ENCODE measurements at regions not wholly inside any gene's neighbourhood (a gene's known extent, or its start where the extent isn't known, plus 50 kb on each side); places are given as distances from the start of the nearest gene placed in this dataset.

GRCh38 chr10:78182841-78183240 lies 149.2 kb downstream of the RPS24 start:
- ChIA-PET CTCF (no interaction called here), POLR2A (no interaction called here), RAD21 (ENCODE audit: low non-redundant PET in 1 of 2, low total read pairs in 2 of 2, uncharacterized antibody in 2 of 2, unreplicated experiment in 2 of 2) (no interaction called here)
- no peak overlapping the region for H3K9ac ChIP-seq (ENCODE audit: low read length)
- ATAC-seq (no peak), DNase-seq (ENCODE audit: low read depth, low spot score) (no peak)
- H3K4me3 ChIP-seq (replicated peaks in 1 of 2; ENCODE audit: low read depth in 1 of 2, low read length in 2 of 2): no peak overlapping the region
- no peaks in the 10 kb centered on the region for H3K27me3 ChIP-seq (ENCODE audit: insufficient read depth, low read length)
- no peak overlapping the region for H2AFZ ChIP-seq (ENCODE audit: low read depth, low read length, poor library complexity, severe bottlenecking)
- H3K27ac ChIP-seq (ENCODE audit: low read depth, low read length): no peak overlapping the region
- H3K9me3 ChIP-seq (ENCODE audit: control insufficient read depth in 1 of 2, insufficient read depth in 1 of 2, low read depth in 1 of 2, low read length in 2 of 2): no peaks in the 10 kb centered on the region
- intact Hi-C loops (cut with micrococcal nuclease): no loop called here
- no peaks in the 10 kb centered on the region for H3K79me2 ChIP-seq (ENCODE audit: insufficient read depth, low read length)
- TF ChIP-seq CBX3 (IDR thresholded peaks at IDR 0.05; ENCODE audit: low read depth): no peak
- TF ChIP-seq MAX (IDR thresholded peaks at IDR 0.05): no peak
- TF ChIP-seq YY1 (IDR thresholded peaks at IDR 0.05; ENCODE audit: extremely low read depth, insufficient replicate concordance, low read depth, low read length): no peak
- TF ChIP-seq SP1 (IDR thresholded peaks at IDR 0.05; ENCODE audit: low read depth): no peak
- no peak for TF ChIP-seq ELF1 (IDR thresholded peaks at IDR 0.05; ENCODE audit: borderline replicate concordance, low read depth)
- no peak for TF ChIP-seq JUND (IDR thresholded peaks at IDR 0.05)
- no peak overlapping the region for H3K4me2 ChIP-seq (ENCODE audit: low read length)
- H3K9me2 ChIP-seq (ENCODE audit: insufficient read depth): no peaks in the 10 kb centered on the region
- BruUV-seq (replicated peaks): no TSS peak
- no peaks in the 10 kb centered on the region for H3K4me1 ChIP-seq (ENCODE audit: control insufficient read depth in 1 of 2, insufficient read depth in 2 of 2, low read length in 2 of 2)
- H4K20me1 ChIP-seq (ENCODE audit: insufficient read depth): no peaks in the 10 kb centered on the region
- H3K36me3 ChIP-seq (ENCODE audit: control insufficient read depth in 1 of 2, insufficient read depth in 2 of 2, low read length in 2 of 2): no peaks in the 10 kb centered on the region

GRCh38 chr10:78184851-78185692 lies 151.4 kb downstream of the RPS24 start:
- ChIA-PET CTCF (no interaction called here), RAD21 (ENCODE audit: low non-redundant PET in 1 of 2, low total read pairs in 2 of 2, uncharacterized antibody in 2 of 2, unreplicated experiment in 2 of 2) (no interaction called here), POLR2A (no interaction called here)
- no peaks in the 10 kb centered on the region for H3K4me1 ChIP-seq (ENCODE audit: control insufficient read depth in 1 of 2, insufficient read depth in 2 of 2, low read length in 2 of 2)
- no peak for TF ChIP-seq ZBTB33 (IDR thresholded peaks at IDR 0.05; ENCODE audit: extremely low read depth, insufficient replicate concordance, low read length)
- TF ChIP-seq YY1 (IDR thresholded peaks at IDR 0.05; ENCODE audit: extremely low read depth, insufficient replicate concordance, low read depth, low read length): no peak
- TF ChIP-seq RAD21 (IDR thresholded peaks at IDR 0.05; ENCODE audit: low read depth): no peak
- TF ChIP-seq FOSL1 (IDR thresholded peaks at IDR 0.05; ENCODE audit: low read depth): no peak
- TF ChIP-seq REST (IDR thresholded peaks at IDR 0.05; ENCODE audit: low read depth): no peak
- no peak for TF ChIP-seq MAX (IDR thresholded peaks at IDR 0.05)
- no peak for TF ChIP-seq SIN3A (IDR thresholded peaks at IDR 0.05; ENCODE audit: low read depth)
- no peak for TF ChIP-seq JUND (IDR thresholded peaks at IDR 0.05)
- TF ChIP-seq EGR1 (IDR thresholded peaks at IDR 0.05; ENCODE audit: low read depth): no peak
- no peaks in the 10 kb centered on the region for H3K27me3 ChIP-seq (ENCODE audit: insufficient read depth, low read length)
- no peak overlapping the region for H3K4me3 ChIP-seq (replicated peaks in 1 of 2; ENCODE audit: low read depth in 1 of 2, low read length in 2 of 2)
- DNase-seq (ENCODE audit: low read depth, low spot score) (no peak), ATAC-seq (no peak)
- H2AFZ ChIP-seq (ENCODE audit: low read depth, low read length, poor library complexity, severe bottlenecking): no peak overlapping the region
- no peaks in the 10 kb centered on the region for H3K79me2 ChIP-seq (ENCODE audit: insufficient read depth, low read length)
- no peaks in the 10 kb centered on the region for H3K36me3 ChIP-seq (ENCODE audit: control insufficient read depth in 1 of 2, insufficient read depth in 2 of 2, low read length in 2 of 2)
- no peaks in the 10 kb centered on the region for H3K9me3 ChIP-seq (ENCODE audit: control insufficient read depth in 1 of 2, insufficient read depth in 1 of 2, low read depth in 1 of 2, low read length in 2 of 2)
- H3K27ac ChIP-seq (ENCODE audit: low read depth, low read length): no peak overlapping the region
- no peaks in the 10 kb centered on the region for H3K9me2 ChIP-seq (ENCODE audit: insufficient read depth)
- H3K4me2 ChIP-seq (ENCODE audit: low read length): no peak overlapping the region
- intact Hi-C loops (cut with micrococcal nuclease): no loop called here
- no peak overlapping the region for H3K9ac ChIP-seq (ENCODE audit: low read length)
- no peaks in the 10 kb centered on the region for H4K20me1 ChIP-seq (ENCODE audit: insufficient read depth)
- no TSS peak for BruUV-seq (replicated peaks)

Data from HCT116 (cell line).